OCI-LY7 (cell line): ENCODE measurements at regions not wholly inside any gene's neighbourhood (a gene's known extent, or its start where the extent isn't known, plus 50 kb on each side); places are given as distances from the start of the nearest gene placed in this dataset.

Experiments used
- BruUV-seq: library from RNA; stranded (reverse); fragments of 400-500 nt; replicated peaks from 2 replicates; lab custom pipeline; 2021; lab: Mats Ljungman, UMichigan
- CTCF ChIA-PET: fragments of 300-600 bp; sonication (Branson Sonifier 250); formaldehyde crosslinking; loops from one replicate; lab custom pipeline; 2022; ENCODE audit warnings: antibody characterized with exemption; ENCODE audit not compliant: unreplicated experiment; lab: Charles Lee
- POLR2A ChIA-PET: fragments of 300-600 bp; sonication (Branson Sonifier 250); formaldehyde crosslinking; loops from one replicate; lab custom pipeline; 2022; ENCODE audit warnings: antibody characterized with exemption; lab: Charles Lee
- DNase-seq: peaks from one replicate; pipeline ENCODE4 v3.0.0-alpha.2; 2015; ENCODE audit warnings: low spot score
- H2AFZ ChIP-seq: fragments of 200-600 bp; sonication (generic), shearing (Covaris generic); 2 replicates; pipeline ENCODE4 v1.6.1; 2014; ENCODE audit warnings: mild to moderate bottlenecking, antibody characterized with exemption, low read length, moderate library complexity
- H3K27ac ChIP-seq: fragments of 200-600 bp; sonication (generic); 2 replicates; pipeline ENCODE4 v1.5.1; 2014; ENCODE audit warnings: mixed run types, low read depth, mild to moderate bottlenecking, moderate library complexity, low read length, inconsistent platforms; ENCODE audit not compliant: poor library complexity, severe bottlenecking
- H3K36me3 ChIP-seq: fragments of 200-600 bp; sonication (generic); 2 replicates; pipeline ENCODE4 v1.6.1; 2014; ENCODE audit warnings: mild to moderate bottlenecking, antibody characterized with exemption, low read length, moderate library complexity, mixed read lengths; ENCODE audit not compliant: insufficient read depth
- H3K4me1 ChIP-seq: fragments of 200-600 bp; sonication (generic); 2 replicates; pipeline ENCODE4 v1.5.1; 2014; ENCODE audit warnings: mild to moderate bottlenecking, low read length; ENCODE audit not compliant: insufficient read depth, poor library complexity, severe bottlenecking
- H3K4me2 ChIP-seq: fragments of 200-600 bp; sonication (generic); 2 replicates; pipeline ENCODE4 v1.6.1; 2014; ENCODE audit warnings: mild to moderate bottlenecking, low read length
- H3K4me3 ChIP-seq: fragments of 200-600 bp; sonication (generic); 2 replicates; pipeline ENCODE4 v1.5.1; 2014; ENCODE audit warnings: mild to moderate bottlenecking, low read depth, low read length; ENCODE audit not compliant: poor library complexity, severe bottlenecking
- H3K79me2 ChIP-seq: fragments of 200-600 bp; sonication (generic); 2 replicates; pipeline ENCODE4 v1.6.1; 2016; ENCODE audit warnings: low read depth, mild to moderate bottlenecking, low read length, moderate library complexity, mixed read lengths; ENCODE audit not compliant: insufficient read depth
- H3K9me2 ChIP-seq: fragments of 200-600 bp; sonication (generic); 2 replicates; pipeline ENCODE4 v1.6.1; 2016; ENCODE audit warnings: mild to moderate bottlenecking, low read length, mixed read lengths; ENCODE audit not compliant: insufficient read depth
- H3K9me3 ChIP-seq: fragments of 200-600 bp; sonication (generic); 2 replicates; pipeline ENCODE4 v1.6.1; 2014; ENCODE audit warnings: mild to moderate bottlenecking, mixed run types, low read length, mixed read lengths
- H4K20me1 ChIP-seq: fragments of 200-600 bp; sonication (generic); 2 replicates; pipeline ENCODE4 v1.6.1; 2014; ENCODE audit warnings: mild to moderate bottlenecking, antibody characterized with exemption, low read length, moderate library complexity, mixed read lengths; ENCODE audit not compliant: insufficient read depth
- EZH2phosphoT487 ChIP-seq: fragments of 200-600 bp; sonication (generic); IDR thresholded peaks from 2 replicates; pipeline ENCODE4 v1.6.1; 2018; ENCODE audit warnings: low read depth, borderline replicate concordance, mild to moderate bottlenecking, mixed run types, antibody characterized with exemption, low read length, moderate library complexity, mixed read lengths
- intact Hi-C: fragments of 100-400 bp; cut with micrococcal nuclease; formaldehyde crosslinking; loops from one replicate; pipeline ENCODE4 v1.10.0; 2022; ENCODE audit not compliant: unreplicated experiment
- TF ChIP-seq, protein P1 (sequence below): fragments of 200-600 bp; sonication (generic); conservative IDR thresholded peaks from 2 replicates; pipeline ENCODE4 v1.5.1; 2014; ENCODE audit warnings: mild to moderate bottlenecking, antibody characterized with exemption, low read length, moderate library complexity, mixed read lengths

DNA sequence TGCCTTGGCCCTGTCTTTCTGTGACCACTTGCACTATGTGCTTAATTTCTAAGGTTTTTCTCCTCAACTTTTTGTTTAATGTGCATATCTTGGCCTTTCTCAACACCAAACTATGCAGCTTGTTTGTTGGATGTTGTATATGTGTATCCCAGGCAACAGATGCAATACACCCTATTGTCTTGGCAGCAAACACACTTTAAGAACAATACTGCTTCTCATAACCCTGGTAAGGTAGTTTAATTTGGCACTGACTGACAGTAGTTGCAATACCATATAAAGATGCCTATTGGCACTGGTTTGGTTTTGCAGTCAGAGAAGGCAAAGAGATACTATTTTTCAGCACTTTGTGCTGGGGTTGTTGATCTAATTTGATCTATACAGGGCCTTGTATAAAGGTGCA, 360.7 kb upstream of the CWC22 start:
- CTCF ChIA-PET = no interaction called here
- no peaks in the 10 kb centered on the region for H4K20me1 ChIP-seq
- DNase-seq = no peak
- no peaks in the 10 kb centered on the region for H3K36me3 ChIP-seq
- H3K4me3 ChIP-seq = no peak overlapping the region
- H3K4me1 ChIP-seq = no peaks in the 10 kb centered on the region
- H3K79me2 ChIP-seq = no peaks in the 10 kb centered on the region
- H3K9me3 ChIP-seq = no peaks in the 10 kb centered on the region
- TF ChIP-seq EZH2phosphoT487 = no peak
- TF ChIP-seq, protein P1, sequence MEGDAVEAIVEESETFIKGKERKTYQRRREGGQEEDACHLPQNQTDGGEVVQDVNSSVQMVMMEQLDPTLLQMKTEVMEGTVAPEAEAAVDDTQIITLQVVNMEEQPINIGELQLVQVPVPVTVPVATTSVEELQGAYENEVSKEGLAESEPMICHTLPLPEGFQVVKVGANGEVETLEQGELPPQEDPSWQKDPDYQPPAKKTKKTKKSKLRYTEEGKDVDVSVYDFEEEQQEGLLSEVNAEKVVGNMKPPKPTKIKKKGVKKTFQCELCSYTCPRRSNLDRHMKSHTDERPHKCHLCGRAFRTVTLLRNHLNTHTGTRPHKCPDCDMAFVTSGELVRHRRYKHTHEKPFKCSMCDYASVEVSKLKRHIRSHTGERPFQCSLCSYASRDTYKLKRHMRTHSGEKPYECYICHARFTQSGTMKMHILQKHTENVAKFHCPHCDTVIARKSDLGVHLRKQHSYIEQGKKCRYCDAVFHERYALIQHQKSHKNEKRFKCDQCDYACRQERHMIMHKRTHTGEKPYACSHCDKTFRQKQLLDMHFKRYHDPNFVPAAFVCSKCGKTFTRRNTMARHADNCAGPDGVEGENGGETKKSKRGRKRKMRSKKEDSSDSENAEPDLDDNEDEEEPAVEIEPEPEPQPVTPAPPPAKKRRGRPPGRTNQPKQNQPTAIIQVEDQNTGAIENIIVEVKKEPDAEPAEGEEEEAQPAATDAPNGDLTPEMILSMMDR = no peak
- no TSS peak for BruUV-seq
- POLR2A ChIA-PET = interaction anchor here (0.6 kb wide), 1 partner anchor 443 kb away, joined by 3 read pairs; no protein-coding TSS in a partner anchor
- H3K27ac ChIP-seq = no peak overlapping the region
- H3K4me2 ChIP-seq = no peak overlapping the region
- intact Hi-C loops = no loop called here
- no peak overlapping the region for H2AFZ ChIP-seq
- H3K9me2 ChIP-seq = no peaks in the 10 kb centered on the region

DNA sequence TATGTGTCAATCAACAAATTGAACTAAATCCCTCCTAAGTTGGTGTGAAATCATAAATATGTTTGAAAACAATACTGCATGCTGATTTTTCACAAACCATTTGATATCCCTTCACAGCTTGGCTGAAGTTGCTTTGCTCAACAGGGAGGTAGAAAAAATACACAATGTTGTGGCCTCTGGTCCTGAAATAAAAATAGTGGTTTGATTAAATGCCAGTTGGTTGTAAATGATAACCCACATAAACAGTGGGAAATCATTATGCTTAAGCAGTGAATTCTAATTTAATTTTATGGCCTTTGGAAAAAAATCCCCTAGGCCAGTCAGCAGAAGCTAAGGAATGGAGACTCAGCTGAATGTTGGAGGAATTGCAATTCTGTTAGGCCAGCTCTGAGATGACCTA, 359.4 kb upstream of the CWC22 start:
- Histone ChIP-seq H3K9me2 (no peaks in the 10 kb centered on the region), H4K20me1 (no peaks in the 10 kb centered on the region), H3K36me3 (no peaks in the 10 kb centered on the region), H2AFZ (no peak overlapping the region), H3K79me2 (no peaks in the 10 kb centered on the region), H3K4me3 (no peak overlapping the region), H3K27ac (no peak overlapping the region), H3K9me3 (no peaks in the 10 kb centered on the region), H3K4me1 (no peaks in the 10 kb centered on the region), H3K4me2 (no peak overlapping the region)
- BruUV-seq = no TSS peak
- POLR2A ChIA-PET = interaction anchor here (0.8 kb wide), 1 partner anchor 11 kb away, joined by 4 read pairs; no protein-coding TSS in a partner anchor
- DNase-seq = no peak
- intact Hi-C loops = no loop called here
- TF ChIP-seq, protein P1 = no peak
- CTCF ChIA-PET = no interaction called here

DNA sequence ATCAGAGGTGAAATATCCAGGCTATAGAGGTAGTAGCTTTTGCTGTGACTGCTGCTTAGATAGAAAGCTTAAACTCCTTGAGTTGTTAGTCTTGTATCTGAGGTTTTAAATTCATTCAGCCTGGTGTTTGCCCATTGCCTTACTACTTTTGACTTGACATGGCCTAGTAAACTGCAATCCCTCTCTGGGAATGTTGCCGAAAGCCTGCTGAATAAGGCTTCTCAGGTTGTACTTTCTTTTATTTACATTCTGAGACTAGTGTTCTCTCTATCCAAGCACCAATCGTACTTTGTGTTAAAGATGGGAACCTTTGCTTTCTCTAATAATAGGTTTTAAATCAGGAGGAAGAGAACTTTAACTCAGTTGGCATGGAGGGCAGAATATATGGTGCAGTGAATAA, 357.6 kb upstream of the CWC22 start:
- DNase-seq = no peak
- intact Hi-C loops = no loop called here
- Histone ChIP-seq H3K36me3 (no peaks in the 10 kb centered on the region), H3K9me2 (no peaks in the 10 kb centered on the region), H3K4me3 (no peak overlapping the region), H3K79me2 (no peaks in the 10 kb centered on the region), H3K4me1 (peaks cover 8% of the 10 kb centered on the region), H3K9me3 (no peaks in the 10 kb centered on the region), H3K27ac (no peak overlapping the region), H2AFZ (no peak overlapping the region), H4K20me1 (no peaks in the 10 kb centered on the region), H3K4me2 (no peak overlapping the region)
- CTCF ChIA-PET = no interaction called here
- TF ChIP-seq, protein P1 = no peak
- TF ChIP-seq EZH2phosphoT487 = no peak
- BruUV-seq = no TSS peak
- POLR2A ChIA-PET = no interaction called here
